NCI-H510A (cell line): ENCODE measurements at regions not wholly inside any gene's neighbourhood (a gene's known extent, or its start where the extent isn't known, plus 50 kb on each side); places are given as distances from the start of the nearest gene placed in this dataset.
"Not testable (repeated sequence)": the region's sequence is repeated elsewhere in the genome, so short reads cannot be mapped to it uniquely, and the experiment has no call there.

Source experiments
- DNase-seq: peaks from one replicate; lab custom pipeline; 2025; lab: John Stamatoyannopoulos, UW

DNA sequence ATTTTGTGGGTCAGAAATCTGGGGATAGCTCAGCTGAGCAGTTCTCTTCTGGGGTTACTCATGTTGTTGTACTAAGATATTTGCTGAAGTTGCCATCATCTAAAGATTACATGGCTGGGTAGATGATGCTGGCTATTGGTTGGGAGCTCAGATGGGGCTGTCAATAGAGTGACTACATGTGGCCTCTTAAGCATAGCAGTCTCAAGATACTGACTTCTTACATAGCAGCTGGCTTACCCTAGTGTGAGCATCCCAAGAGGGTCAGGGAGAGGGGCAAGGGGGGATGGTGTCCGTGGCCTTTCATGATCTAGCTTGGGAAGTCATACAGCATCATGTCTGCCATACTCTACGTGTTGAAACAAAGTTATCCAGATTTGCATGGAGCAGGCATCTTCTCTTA lies 90.1 kb upstream of the HMGA2 start:
- no peak for DNase-seq

DNA sequence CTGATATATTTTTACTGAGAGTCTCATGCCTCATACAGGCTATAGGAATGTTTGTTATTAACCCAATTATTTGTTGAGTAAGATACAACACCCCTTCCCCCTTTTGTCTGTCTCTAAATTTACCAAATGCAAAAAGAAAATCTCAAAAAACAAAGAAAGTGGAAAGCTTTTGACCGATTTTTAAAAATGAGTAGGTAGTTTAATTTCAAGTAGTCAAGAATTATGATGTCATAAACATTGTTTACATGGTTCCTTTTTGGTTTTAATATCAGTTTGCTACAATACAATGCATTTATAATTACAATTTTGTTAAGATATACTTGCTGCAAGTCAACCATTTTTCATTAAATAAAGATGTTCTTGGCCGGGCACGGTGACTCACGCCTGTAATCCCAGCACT lies 84.7 kb upstream of the HMGA2 start:
- no peak for DNase-seq

DNA sequence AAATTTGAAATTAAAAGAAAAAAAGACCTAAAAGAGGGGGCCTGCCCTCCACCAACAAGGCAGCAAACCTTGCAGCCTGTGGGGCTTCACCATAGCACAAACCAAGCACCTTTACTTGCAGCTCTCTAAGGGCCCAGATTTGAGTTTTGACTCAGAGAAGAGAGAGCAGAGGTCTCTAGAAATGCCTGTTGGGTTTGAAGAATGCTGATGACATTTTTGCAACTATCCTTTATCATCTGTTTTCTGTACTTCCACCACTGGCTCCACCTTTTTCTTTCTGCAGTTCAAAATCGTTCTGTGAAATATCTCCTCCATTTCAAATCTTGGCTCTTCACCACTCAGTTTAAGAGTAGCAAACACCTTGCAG lies 83.8 kb upstream of the HMGA2 start:
- DNase-seq: no peak

DNA sequence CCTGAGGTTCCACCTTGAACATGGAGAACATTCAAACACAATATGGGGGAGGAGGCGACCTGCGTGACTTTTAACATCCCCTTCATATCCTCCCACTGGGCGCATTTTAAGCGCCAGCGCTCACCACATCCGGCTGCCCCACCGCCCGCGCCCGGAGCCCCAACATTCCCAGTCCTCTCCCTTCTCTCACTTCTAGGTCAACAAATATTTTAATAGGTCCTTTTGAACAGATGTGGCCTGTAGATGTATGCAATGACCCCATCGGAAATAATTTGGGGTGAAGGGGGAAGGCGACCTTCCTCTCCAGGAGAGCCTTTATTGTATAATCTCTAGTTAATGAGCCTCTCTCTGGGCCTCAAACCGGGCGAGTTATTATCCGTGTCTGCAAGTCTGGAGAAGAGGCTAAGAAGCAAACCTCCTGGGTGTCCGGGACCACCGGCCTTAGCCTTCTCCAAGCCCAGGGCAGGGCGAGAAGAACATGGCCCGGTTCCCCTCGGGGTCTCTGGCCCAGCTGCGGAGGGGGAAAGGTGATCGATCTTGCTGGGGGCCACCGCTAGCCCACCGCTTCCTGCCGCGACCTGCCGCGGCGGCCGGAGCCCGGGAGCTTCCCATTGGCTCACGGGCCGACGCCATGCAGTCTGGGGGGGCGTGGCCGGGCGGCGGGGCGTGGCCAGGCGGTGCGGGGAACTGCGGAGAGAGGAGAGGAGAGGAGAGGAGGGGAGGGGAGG lies 83.2 kb upstream of the HMGA2 start:
- peak; percentile 37 for DNase-seq

DNA sequence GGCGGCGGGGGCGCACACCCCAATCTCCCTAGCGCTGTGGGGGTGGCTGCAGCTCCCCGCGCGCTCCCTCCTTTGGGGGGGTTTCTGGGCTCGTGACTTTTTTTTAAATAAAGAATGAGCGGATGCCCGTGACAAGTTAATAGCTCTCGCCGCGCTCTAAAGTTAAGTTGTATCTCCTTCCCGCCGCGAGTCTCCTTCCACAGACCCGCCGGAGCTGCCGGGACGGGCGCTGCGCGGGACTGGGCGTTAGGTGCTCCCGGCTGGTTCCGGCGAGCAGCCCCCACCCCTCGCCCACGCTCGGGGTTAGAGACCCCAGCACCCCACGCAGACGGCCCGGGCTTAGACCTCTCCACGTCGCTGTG lies 82.6 kb upstream of the HMGA2 start:
- DNase-seq: no peak

DNA sequence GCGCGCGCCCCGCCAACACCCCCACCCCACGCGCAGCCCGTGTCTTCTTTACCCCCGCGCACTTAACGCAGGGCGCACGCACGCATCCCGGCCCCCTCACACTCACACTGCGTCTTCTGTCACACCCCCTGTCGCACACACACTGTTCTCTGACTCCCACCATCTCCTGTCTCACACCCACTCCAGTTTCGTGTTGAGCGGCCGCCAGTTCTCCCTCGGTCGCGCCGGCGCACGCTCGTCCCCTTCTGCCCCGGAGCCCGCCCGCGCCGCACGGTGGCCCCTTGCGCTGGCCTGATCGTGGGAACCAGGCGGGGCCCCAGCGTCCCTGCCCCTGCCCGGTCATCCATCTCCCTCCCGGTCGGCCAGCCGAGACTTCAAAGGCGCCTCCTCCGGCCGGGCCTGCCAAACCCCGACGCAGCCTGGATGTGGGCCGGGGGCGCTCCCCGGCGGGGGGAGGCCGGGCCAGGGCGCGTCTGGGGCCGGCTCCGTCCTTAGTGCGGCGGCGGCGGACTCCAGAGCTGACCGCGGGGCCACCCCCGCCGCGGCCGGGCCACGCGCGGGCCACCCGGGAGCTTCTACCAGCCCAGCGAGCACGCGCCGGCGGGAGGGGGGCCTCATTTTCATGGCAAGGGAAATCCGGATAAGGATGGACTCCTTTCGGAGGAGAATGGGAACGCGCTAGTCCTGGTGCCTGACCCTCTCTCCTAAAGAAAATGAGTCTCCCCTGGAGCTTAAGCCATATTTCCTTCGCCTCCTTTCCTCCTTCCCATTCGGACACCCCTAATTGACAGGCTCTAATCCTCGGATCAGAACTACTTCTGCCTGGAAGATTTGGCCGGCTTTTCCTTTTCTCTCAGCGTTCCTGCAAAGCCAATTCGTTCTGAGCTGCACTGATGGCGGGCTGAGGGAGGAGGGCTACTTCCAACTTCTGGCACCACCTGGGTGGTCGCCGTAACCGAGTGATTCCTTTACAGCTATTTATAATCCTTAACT lies 82.0 kb upstream of the HMGA2 start:
- no peak for DNase-seq

DNA sequence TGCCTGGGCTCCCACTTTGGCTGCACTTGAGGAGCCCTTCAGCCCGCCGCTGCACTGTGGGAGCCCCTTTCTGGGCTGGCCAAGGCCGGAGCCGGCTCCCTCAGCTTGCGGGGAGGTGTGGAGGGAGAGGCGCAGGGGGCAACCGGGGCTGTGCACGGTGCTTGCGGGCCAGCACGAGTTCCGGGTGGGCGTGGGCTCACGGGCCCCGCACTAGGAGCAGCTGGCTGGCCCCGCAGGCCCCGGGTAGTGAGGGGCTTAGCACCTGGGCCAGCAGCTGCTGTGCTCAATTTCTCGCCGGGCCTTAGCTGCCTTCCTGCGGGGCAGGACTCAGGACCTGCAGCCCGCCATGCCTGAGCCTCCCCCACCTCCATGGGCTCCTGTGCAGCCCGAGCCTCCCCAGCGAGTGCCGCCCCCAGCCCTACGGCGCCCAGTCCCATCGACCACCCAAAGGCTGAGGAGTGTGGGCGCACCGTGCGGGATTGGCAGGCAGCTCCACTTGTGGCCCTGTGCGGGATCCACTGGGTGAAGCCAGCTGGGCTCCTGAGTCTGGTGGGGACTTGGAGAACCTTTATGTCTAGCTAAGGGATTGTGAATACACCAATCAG lies 79.9 kb upstream of the HMGA2 start:
- DNase-seq: not testable (repeated sequence)

DNA sequence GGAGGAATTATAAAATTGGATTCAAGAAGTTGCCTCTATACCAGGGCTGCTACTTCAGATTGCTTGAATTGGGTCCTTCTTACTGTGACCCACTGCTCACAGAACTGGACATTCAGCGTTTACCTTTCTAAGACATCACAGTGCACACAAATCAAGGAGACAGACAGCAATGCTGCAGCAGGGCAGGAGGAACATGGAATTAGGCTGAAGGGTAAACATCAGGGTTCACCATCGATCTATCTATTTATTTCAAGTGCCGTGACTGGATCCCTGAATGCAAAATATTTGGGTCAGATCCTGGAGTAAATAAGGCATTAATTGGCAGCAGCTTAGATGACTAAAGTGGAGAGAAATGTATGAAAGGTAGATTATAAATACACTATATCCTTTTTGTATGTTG lies 76.9 kb upstream of the HMGA2 start:
- no peak for DNase-seq

DNA sequence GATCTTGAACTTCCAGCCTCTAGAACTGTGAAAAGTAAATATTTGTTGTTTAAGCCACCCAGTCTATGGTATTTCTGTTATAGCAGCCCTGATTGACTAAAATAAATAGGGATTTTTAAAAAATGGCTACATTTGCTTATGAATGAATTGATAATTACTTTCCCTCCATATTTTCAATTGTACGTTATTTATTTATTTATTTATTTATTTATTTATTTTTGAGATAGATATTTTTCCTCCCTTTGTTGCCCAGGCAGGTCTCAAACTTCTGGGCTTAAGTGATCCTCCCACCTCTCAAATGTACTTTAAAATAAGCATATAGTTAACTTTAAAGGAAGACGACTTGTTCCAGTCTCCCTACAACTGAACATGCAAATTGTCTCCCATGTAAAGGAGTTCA lies 76.0 kb upstream of the HMGA2 start:
- DNase-seq: no peak

DNA sequence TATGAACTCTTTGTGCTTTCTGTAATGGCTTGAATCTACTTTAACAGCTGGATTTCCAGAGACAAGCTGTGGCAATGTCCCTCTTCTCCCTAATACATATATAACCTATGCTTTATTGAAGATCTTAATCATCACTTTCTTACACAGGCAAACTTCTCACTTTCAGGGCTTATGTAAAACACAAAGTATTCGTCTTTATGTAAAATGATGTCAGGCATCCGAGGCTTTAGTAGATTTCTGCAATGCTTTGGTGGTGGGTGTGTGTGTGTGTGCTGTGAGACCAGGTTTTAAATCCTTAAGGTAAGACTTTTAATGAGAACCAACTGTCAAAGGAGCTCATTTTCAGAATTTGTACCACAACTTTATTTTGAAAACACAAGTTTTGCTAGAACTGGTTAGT lies 70.0 kb upstream of the HMGA2 start:
- DNase-seq: no peak

DNA sequence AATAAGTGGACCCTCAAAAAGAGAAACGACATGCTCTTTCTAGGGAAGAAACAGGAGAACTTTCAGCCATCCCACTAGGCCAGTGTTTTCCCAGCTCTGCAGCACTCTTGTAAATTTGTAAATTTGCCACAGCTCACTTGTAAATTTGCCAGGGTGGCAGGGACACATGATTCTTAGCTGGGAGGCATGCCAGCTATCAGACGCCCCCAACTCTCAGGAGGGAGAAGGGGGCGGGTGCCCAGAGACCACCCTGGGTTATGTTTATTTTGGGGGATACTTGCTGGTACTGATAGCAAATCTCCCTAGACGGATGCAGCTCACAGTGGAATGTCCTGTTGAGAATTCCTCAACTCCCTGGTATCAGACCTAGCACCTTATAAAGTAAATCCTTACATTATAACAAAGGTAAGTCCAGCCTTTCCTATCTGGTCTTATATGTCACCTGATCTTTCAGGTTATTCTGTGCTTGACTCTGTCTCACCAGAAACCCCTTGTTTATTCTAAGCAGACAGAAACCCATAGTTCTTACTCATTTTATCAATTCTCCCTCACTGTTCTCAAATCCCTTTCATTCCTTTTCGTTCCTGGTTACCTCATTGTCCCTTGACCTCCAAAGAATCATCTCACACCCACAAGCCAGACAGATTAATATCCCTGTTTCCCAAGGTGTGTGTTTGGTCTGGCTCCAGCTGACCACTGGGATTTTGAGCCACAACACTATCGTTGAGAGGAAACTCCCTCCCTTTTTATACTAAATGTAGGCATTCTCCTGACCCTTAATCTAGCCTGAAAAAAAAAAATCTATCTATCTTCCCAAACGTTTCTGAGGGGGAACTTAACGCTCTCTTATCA lies 69.3 kb upstream of the HMGA2 start:
- DNase-seq: no peak

DNA sequence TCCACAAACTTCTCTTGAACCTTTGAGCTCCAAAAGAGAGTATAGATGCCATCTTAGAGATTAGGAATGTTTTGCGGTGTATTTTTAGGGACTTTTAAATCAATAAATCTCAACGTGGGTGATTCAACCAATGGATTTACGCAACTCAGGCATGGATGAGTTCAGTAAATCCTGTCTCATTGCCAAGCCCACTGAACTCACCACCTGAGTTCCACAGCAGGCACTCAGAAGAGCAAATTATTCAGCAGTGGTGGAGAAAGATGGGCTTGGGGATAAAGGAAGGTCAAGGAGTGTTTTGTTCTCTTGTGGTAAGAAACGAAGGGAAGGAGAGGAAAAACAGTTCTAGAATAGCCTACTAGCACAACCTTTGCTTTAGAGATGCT lies 68.7 kb upstream of the HMGA2 start:
- no peak for DNase-seq

DNA sequence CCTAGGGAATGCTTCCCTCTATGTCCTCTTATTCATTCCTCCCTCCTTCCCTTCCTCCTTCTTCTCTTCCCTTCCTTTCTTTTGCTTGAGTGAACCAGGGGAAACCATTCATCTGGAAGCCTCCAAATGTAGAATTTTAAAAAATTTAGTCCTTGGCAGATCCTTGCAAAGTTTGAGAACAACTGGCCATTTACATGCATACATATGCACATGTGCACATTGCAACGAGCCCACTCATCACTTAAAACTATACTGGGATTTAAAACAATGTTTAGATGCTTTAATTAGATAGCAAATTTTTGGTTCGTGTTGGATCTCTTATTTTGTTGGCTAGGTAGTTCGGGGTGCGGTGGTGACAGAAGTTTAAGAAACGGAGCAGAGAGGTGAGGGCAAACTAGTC lies 68.0 kb upstream of the HMGA2 start:
- no peak for DNase-seq

DNA sequence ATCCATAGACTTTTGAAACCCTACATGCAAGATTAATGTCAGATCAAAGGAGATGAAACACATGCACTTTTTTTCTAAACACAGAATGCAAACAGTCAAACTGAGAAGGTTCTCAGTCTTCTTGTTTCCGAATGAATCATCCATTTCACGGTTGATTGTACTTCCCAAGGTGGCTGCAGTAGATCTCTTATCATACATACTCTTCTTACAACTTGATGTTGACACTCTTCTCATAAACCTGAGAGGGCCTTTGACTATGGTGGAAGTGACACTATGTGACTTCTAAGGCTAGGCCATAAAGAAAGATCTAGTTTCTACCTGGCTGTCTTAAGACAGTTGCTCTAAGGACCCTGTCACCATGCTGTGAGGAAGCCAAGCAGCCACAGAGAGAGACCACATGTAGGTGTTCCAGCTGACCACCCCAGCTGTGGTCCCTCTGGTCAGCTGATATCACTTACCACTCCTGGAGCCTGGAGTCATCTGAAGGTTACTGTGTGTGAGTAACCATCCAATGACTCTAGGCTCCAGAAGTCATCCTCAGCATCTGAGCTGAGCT lies 67.2 kb upstream of the HMGA2 start:
- DNase-seq: no peak

DNA sequence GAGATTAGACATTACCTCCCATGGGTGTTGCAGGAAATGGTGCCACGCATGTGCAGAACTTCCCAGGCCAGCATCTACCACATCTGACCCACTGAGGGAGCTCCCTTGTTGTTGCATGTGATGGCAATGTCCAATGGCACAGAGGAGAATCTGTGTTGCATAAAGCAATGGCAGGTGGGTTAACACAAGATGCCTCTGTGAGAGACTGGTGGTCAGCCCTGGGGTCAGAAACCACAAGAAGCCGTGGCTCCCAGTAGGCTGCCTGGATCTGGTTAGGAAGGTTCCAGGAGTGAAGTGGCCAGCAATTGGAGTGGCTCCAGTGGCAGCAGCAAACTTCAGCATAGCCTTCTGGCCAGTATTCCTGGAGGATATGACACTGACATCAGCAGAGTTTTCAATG lies 65.9 kb upstream of the HMGA2 start:
- no peak for DNase-seq

DNA sequence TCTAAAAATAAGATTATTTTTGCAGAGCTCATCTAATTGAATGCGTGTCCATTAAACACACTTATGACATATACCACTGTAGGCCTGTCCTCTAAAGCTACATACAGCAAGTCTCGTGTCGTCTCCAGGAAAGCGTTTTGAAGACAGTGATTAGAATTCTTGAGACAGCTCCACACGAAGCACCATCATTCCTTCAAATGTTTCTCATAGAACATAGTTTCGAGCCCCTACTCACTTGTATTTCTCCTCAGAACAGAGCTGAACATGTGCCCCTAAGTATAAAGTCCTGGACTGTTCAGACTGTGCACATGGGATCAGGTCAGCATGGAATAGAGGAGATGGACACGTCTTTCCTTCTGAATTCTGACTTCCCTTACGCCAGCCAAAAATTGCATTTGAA lies 64.5 kb upstream of the HMGA2 start:
- no peak for DNase-seq

DNA sequence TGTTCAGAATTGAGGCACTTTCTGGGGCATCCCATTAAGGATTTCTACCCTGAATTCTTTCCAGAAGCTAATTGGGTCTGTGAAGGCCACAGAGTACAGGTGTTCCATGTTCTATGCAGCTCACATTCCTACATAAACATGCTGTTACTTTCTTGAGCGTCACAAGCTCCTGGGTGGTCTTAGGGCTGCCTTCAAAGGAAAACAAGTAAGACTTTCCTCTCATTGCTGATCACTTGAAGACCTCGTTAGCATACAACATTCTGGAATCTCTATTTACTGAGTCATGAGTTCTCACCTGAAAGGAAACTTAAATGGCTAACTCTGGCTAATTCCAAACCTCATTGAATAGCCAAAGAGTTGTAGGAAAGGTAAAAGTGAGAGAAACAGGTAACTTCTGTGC lies 63.0 kb upstream of the HMGA2 start:
- no peak for DNase-seq

DNA sequence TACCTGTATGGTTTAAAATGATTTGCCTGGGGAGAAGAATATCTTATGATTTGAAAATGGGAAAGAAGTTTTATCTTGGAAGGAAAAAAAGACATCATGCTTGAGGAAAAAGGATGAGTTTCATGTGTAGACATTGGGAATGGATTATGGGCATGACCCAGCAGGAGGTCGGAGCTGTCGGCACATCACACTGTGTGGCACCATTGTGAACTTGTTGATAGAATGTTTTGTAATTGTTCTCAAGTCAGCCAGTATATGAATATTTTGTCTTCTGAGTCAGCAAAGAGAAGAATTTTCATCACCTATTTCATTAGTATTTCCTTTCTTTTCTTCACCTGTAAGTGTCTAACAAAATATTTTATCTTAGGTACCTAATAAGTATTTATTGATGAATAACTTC lies 60.0 kb upstream of the HMGA2 start:
- DNase-seq: no peak

DNA sequence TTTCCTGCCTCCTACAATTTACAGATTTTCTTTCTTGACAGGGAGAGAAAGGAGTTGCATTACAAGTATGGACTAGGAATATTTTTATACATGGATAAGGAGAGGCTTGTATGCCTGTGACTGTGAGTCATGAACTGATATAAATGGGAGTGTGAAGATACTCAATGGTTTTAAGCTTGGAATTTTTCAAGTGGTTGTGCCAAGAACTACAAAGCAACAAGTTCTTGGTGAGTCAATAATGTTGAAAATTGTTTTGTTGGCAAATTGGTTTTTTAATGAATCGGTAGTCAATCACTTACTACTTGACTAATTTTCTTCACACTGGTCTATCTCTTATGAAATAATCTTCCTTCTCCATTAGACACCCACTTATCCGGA lies 58.9 kb upstream of the HMGA2 start:
- no peak for DNase-seq

DNA sequence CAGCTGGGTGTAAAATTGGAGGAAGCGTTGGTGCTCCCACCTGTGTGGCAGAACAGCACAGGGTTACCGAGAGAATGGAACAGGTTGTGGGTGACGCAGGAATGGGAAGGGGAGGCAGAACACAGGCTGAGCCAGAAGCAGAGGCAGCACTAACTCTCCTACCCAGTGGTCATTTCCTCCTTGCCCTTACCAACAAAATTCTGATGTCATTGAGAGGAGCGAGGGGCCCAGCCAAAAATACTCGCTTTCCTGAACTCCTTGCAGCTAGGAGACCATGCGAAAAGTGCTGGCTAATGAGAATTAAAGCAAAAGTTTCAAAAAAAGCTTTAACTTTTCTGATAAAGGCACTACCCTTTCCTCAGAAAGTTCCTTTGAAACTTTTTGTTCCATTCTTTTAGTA lies 54.4 kb upstream of the HMGA2 start:
- no peak for DNase-seq
